Stimulated activated naive B cell treated with anti-CD40 and anti-IgM and Interleukin-4, amounts not matched to agents 10 μg/mL and 1 μg/mL and 100 μg/mL, for 72 hours (primary cell): ENCODE measurements at regions not wholly inside any gene's neighbourhood (a gene's known extent, or its start where the extent isn't known, plus 50 kb on each side); places are given as distances from the start of the nearest gene placed in this dataset.
"Not testable (repeated sequence)": the region's sequence is repeated elsewhere in the genome, so short reads cannot be mapped to it uniquely, and the experiment has no call there.

ENCODE experiments used
- ATAC-seq, 2 donors: fragments of 150-1000 bp; cut with Tn5 transposase; replicated peaks; 2 replicates each; pipeline ENCODE4 v1.10.0; 2021; ENCODE audit warnings: moderate library complexity in 1 of 2
- DNase-seq: peaks from one replicate; pipeline ENCODE4 v3.0.0; 2021
- H3K27ac Mint-ChIP-seq: one replicate; pipeline ENCODE4 v1.8.0; 2022; ENCODE audit warnings: mild to moderate bottlenecking, mixed read lengths
- H3K27me3 Mint-ChIP-seq, 2 donors: one replicate each; pipeline ENCODE4 v1.8.0; 2022; ENCODE audit warnings: mixed read lengths in 2 of 2
- H3K36me3 Mint-ChIP-seq, 2 donors: one replicate each; pipeline ENCODE4 v1.8.0; 2022; ENCODE audit warnings: mixed read lengths in 2 of 2, mild to moderate bottlenecking in 1 of 2
- H3K4me1 Mint-ChIP-seq, 2 donors: one replicate each; pipeline ENCODE4 v1.8.0; 2022; ENCODE audit warnings: mixed read lengths in 2 of 2, mild to moderate bottlenecking in 1 of 2
- H3K4me3 Mint-ChIP-seq, 2 donors: one replicate each; pipeline ENCODE4 v1.8.0; 2022; ENCODE audit warnings: mild to moderate bottlenecking in 2 of 2, mixed read lengths in 2 of 2, moderate library complexity in 1 of 2
- H3K9me3 Mint-ChIP-seq, 2 donors: one replicate each; pipeline ENCODE4 v1.8.0; 2022; ENCODE audit warnings: mixed read lengths in 2 of 2, mild to moderate bottlenecking in 1 of 2

GRCh38 chr6:137977814-137978213 is 110.8 kb downstream of the TNFAIP3 start:
- no peaks in the 10 kb centered on the region for H3K27me3 Mint-ChIP-seq
- H3K4me1 Mint-ChIP-seq = peaks cover 18 to 20% of the 10 kb centered on the region in 2 donors
- no peak overlapping the region for H3K27ac Mint-ChIP-seq
- ATAC-seq (no peak), DNase-seq (no peak)
- no peaks in the 10 kb centered on the region for H3K9me3 Mint-ChIP-seq
- H3K4me3 Mint-ChIP-seq = no peak overlapping the region
- no peaks in the 10 kb centered on the region for H3K36me3 Mint-ChIP-seq

- ATAC-seq (peak in 1 of 2 donors; percentile 57), DNase-seq (no peak)
- H3K9me3 Mint-ChIP-seq = no peaks in the 10 kb centered on the region
- H3K27me3 Mint-ChIP-seq = no peaks in the 10 kb centered on the region
- H3K36me3 Mint-ChIP-seq = no peaks in the 10 kb centered on the region
- H3K4me1 Mint-ChIP-seq = peaks cover 16 to 19% of the 10 kb centered on the region in 2 donors
- H3K4me3 Mint-ChIP-seq = no peak overlapping the region
- H3K27ac Mint-ChIP-seq = no peak overlapping the region
Measured at GRCh38 chr6:137978252-137978896, 111.3 kb downstream of the TNFAIP3 start.

GRCh38 chr6:137979263-137979662 is 112.2 kb downstream of the TNFAIP3 start:
- not testable (repeated sequence) for DNase-seq, ATAC-seq, H3K9me3 Mint-ChIP-seq, H3K4me3 Mint-ChIP-seq, H3K27me3 Mint-ChIP-seq, H3K36me3 Mint-ChIP-seq, H3K27ac Mint-ChIP-seq
- peaks cover 15 to 16% of the 10 kb centered on the region in 2 donors for H3K4me1 Mint-ChIP-seq

GRCh38 chr6:137980777-137981176 is 113.7 kb downstream of the TNFAIP3 start:
- DNase-seq = no peak
- H3K36me3 Mint-ChIP-seq = no peaks in the 10 kb centered on the region
- no peaks in the 10 kb centered on the region for H3K27me3 Mint-ChIP-seq

GRCh38 chr6:137981758-137982157 is 114.7 kb downstream of the TNFAIP3 start:
- H3K9me3 Mint-ChIP-seq = peaks cover 0 to 1% of the 10 kb centered on the region in 2 donors
- peaks cover 11 to 17% of the 10 kb centered on the region in 2 donors for H3K4me1 Mint-ChIP-seq
- H3K27me3 Mint-ChIP-seq = no peaks in the 10 kb centered on the region
- no peaks in the 10 kb centered on the region for H3K36me3 Mint-ChIP-seq
- H3K27ac Mint-ChIP-seq = no peak overlapping the region
- H3K4me3 Mint-ChIP-seq = no peak overlapping the region
- ATAC-seq (no peak), DNase-seq (no peak)

More at GRCh38 chr6:137980777-137981176, 113.7 kb downstream of the TNFAIP3 start:
- Mint-ChIP-seq H3K4me3 (no peak overlapping the region), H3K9me3 (peaks cover 0 to 1% of the 10 kb centered on the region in 2 donors), H3K27ac (no peak overlapping the region), H3K4me1 (peaks cover 5 to 9% of the 10 kb centered on the region in 2 donors)
- no peak for ATAC-seq

- Mint-ChIP-seq H3K27ac (no peak overlapping the region), H3K27me3 (peaks cover 0 to 4% of the 10 kb centered on the region in 2 donors), H3K36me3 (no peaks in the 10 kb centered on the region), H3K4me1 (peaks cover 16 to 17% of the 10 kb centered on the region in 2 donors), H3K9me3 (peaks cover 0 to 1% of the 10 kb centered on the region in 2 donors), H3K4me3 (no peak overlapping the region)
- no peak for DNase-seq
- ATAC-seq = no peak
Measured at GRCh38 chr6:137982418-137983189, 115.5 kb downstream of the TNFAIP3 start.

GRCh38 chr6:137983269-137983668 is 116.2 kb downstream of the TNFAIP3 start:
- no peak overlapping the region for H3K27ac Mint-ChIP-seq

GRCh38 chr6:137989664-137990063 is 117.6 kb downstream of the PERP start:
- Mint-ChIP-seq H3K9me3 (peaks cover 0 to 1% of the 10 kb centered on the region in 2 donors), H3K27ac (no peak overlapping the region), H3K27me3 (peaks cover 13 to 24% of the 10 kb centered on the region in 2 donors), H3K4me1 (peaks cover 12 to 16% of the 10 kb centered on the region in 2 donors), H3K4me3 (no peak overlapping the region), H3K36me3 (no peaks in the 10 kb centered on the region)
- ATAC-seq (no peak), DNase-seq (no peak)

More at GRCh38 chr6:137983269-137983668, 116.2 kb downstream of the TNFAIP3 start:
- peaks cover 0 to 1% of the 10 kb centered on the region in 2 donors for H3K9me3 Mint-ChIP-seq
- H3K4me3 Mint-ChIP-seq = no peak overlapping the region
- H3K27me3 Mint-ChIP-seq = peaks cover 0 to 4% of the 10 kb centered on the region in 2 donors
- DNase-seq (no peak), ATAC-seq (no peak)
- no peaks in the 10 kb centered on the region for H3K36me3 Mint-ChIP-seq
- H3K4me1 Mint-ChIP-seq = peaks cover 16% of the 10 kb centered on the region in 2 donors

- no peaks in the 10 kb centered on the region for H3K36me3 Mint-ChIP-seq
- no peak for DNase-seq
- ATAC-seq = no peak
- H3K4me1 Mint-ChIP-seq = no peaks in the 10 kb centered on the region
- H3K27me3 Mint-ChIP-seq = peaks cover 13 to 23% of the 10 kb centered on the region in 2 donors
- H3K27ac Mint-ChIP-seq = no peak overlapping the region
- peaks cover 0 to 6% of the 10 kb centered on the region in 2 donors for H3K9me3 Mint-ChIP-seq
- no peak overlapping the region for H3K4me3 Mint-ChIP-seq
Measured at GRCh38 chr6:137995371-137995770, 111.8 kb downstream of the PERP start.

- Mint-ChIP-seq H3K36me3 (no peaks in the 10 kb centered on the region), H3K4me1 (peaks cover 0 to 6% of the 10 kb centered on the region in 2 donors), H3K4me3 (no peak overlapping the region), H3K27me3 (peaks cover 6 to 20% of the 10 kb centered on the region in 2 donors), H3K27ac (no peak overlapping the region), H3K9me3 (peaks cover 0 to 6% of the 10 kb centered on the region in 2 donors)
- DNase-seq = no peak
- ATAC-seq = no peak
Measured at GRCh38 chr6:137998461-137999019, 108.7 kb downstream of the PERP start.

GRCh38 chr6:137999815-138000214 is 107.4 kb downstream of the PERP start:
- ATAC-seq = no peak
- Mint-ChIP-seq H3K4me1 (peaks cover 0 to 6% of the 10 kb centered on the region in 2 donors), H3K27ac (no peak overlapping the region), H3K27me3 (peaks cover 6 to 16% of the 10 kb centered on the region in 2 donors), H3K9me3 (peaks cover 0 to 6% of the 10 kb centered on the region in 2 donors), H3K4me3 (no peak overlapping the region), H3K36me3 (no peaks in the 10 kb centered on the region)
- no peak for DNase-seq

GRCh38 chr6:138000941-138001340 is 106.3 kb downstream of the PERP start:
- peaks cover 6 to 23% of the 10 kb centered on the region in 2 donors for H3K27me3 Mint-ChIP-seq

GRCh38 chr6:138001750-138002349 is 105.4 kb downstream of the PERP start:
- H3K4me3 Mint-ChIP-seq = no peak overlapping the region
- H3K27ac Mint-ChIP-seq = no peak overlapping the region
- no peak for DNase-seq
- no peaks in the 10 kb centered on the region for H3K36me3 Mint-ChIP-seq
- H3K27me3 Mint-ChIP-seq = peaks cover 6 to 25% of the 10 kb centered on the region in 2 donors
- ATAC-seq = peak; percentile 21 to 39
- peaks cover 0 to 6% of the 10 kb centered on the region in 2 donors for H3K4me1 Mint-ChIP-seq
- H3K9me3 Mint-ChIP-seq = peaks cover 0 to 1% of the 10 kb centered on the region in 2 donors

More at GRCh38 chr6:138000941-138001340, 106.3 kb downstream of the PERP start:
- DNase-seq (no peak), ATAC-seq (no peak)
- Mint-ChIP-seq H3K36me3 (no peaks in the 10 kb centered on the region), H3K9me3 (peaks cover 0 to 6% of the 10 kb centered on the region in 2 donors), H3K4me1 (peaks cover 0 to 6% of the 10 kb centered on the region in 2 donors), H3K27ac (no peak overlapping the region), H3K4me3 (no peak overlapping the region)
